ENCODE measurements at regions not wholly inside any gene's neighbourhood (a gene's known extent, or its start where the extent isn't known, plus 50 kb on each side); places are given as distances from the start of the nearest gene placed in this dataset.
A peak's percentile ranks its signal among the peaks of the same experiment; 100 is the strongest.

DNA sequence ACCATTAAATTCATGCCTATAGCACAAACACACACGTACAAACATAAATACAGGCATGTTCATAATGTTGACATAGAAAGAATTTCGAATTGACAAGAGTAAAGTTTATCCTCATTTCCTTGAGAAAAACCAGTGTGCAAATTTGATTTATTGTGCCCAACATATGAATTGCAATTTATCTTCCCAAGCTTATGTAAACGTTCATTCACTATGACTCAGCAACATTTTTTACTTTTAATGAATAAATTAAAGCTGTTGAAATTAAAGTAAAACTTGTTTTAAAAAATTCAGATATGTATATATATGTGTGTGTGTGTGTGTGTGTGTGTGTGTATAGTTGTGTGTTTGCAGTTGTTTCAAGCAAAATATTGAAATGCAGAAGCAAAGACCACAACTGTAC, 1067.9 kb downstream of the BRINP3 start:
- DNase-seq (ENCODE audit: low read depth): no peak
- TF ChIP-seq, protein P1, sequence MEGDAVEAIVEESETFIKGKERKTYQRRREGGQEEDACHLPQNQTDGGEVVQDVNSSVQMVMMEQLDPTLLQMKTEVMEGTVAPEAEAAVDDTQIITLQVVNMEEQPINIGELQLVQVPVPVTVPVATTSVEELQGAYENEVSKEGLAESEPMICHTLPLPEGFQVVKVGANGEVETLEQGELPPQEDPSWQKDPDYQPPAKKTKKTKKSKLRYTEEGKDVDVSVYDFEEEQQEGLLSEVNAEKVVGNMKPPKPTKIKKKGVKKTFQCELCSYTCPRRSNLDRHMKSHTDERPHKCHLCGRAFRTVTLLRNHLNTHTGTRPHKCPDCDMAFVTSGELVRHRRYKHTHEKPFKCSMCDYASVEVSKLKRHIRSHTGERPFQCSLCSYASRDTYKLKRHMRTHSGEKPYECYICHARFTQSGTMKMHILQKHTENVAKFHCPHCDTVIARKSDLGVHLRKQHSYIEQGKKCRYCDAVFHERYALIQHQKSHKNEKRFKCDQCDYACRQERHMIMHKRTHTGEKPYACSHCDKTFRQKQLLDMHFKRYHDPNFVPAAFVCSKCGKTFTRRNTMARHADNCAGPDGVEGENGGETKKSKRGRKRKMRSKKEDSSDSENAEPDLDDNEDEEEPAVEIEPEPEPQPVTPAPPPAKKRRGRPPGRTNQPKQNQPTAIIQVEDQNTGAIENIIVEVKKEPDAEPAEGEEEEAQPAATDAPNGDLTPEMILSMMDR (conservative IDR thresholded peaks at IDR 0.05; ENCODE audit: low read depth, low read length): no peak
- H3K4me3 ChIP-seq (ENCODE audit: low read depth, low read length): no peak overlapping the region

DNA sequence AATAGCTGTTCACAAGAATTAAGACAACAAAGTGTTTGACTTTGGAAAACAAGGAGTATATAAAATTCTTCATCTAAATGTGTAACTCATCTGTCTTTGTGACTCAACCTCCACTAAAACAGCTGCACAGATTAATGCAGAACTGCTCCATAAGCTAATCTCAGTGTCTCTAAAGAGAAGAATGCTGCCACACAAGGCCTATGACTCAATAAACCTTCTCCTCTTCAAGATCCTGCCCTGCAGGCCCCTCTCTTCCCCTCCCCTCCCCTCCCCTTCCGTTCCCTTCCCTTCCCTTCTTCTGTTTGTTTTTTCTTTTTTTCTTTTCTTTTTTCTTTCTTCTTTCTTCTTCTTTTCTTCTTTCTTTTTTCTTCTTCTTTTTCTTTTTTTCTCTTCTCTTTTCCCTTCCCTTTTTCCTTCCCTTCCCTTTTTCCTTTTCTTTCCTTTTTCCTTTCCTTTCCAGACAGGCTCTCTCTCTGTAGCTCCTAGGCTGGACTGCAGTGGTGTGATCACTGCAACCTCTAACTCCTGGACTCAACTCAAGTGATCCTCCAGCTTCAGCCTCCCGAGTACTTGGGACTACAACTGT, 1052.8 kb downstream of the BRINP3 start:
- peak; percentile 7 for DNase-seq (ENCODE audit: low read depth)
- H3K4me3 ChIP-seq (ENCODE audit: low read depth, low read length): no peak overlapping the region
- TF ChIP-seq, protein P1 (conservative IDR thresholded peaks at IDR 0.05; ENCODE audit: low read depth, low read length): no peak

DNA sequence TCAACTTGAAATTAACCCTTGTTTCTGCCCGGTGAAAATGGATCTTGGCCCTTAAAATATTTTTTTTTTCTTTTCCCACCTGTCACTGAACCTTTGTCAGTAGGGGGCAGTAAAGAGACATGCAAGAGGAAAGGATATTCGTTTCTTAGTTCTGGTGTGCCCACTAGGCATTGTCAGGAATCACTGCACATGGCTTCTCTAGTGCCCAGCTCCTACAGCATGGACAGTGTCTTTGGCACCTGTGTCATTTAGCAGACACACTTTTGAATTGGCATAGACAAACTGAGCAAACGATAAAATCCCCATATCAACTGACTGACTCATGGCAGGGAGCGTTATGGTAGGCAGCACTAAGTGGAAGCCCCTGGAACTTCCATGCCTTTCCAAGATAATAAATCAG, 1048.1 kb downstream of the BRINP3 start:
- TF ChIP-seq, protein P1 (conservative IDR thresholded peaks at IDR 0.05; ENCODE audit: low read depth, low read length): peak; percentile 74
- peak; percentile 72 for DNase-seq (ENCODE audit: low read depth)
- H3K4me3 ChIP-seq (ENCODE audit: low read depth, low read length): no peak overlapping the region

DNA sequence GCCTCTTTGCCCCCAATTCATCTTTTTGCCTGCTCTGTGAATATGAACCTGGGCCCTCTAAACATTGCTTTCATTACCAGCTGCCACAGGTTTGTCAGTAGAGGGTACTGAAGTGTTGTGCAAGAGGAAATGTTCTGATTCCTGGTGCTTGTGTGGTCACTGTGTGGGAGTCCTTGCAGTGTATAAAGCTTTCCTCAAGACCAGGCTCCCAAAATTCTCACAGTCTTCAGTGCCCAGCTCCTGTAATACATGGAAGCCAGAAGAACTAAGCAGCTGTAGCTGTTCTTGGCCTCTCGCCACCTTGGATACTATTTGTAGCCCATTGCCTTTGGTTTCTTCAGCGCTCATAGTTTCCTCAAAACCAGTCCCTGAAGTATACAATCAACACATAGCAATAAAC, 1046.2 kb downstream of the BRINP3 start:
- peak; percentile 46 for DNase-seq (ENCODE audit: low read depth)
- H3K4me3 ChIP-seq (ENCODE audit: low read depth, low read length): no peak overlapping the region
- TF ChIP-seq, protein P1 (conservative IDR thresholded peaks at IDR 0.05; ENCODE audit: low read depth, low read length): no peak

GRCh38 chr1:189432753-189433152, 1044.9 kb downstream of the BRINP3 start:
- DNase-seq (ENCODE audit: low read depth): peak; percentile 8
- no peak overlapping the region for H3K4me3 ChIP-seq (ENCODE audit: low read depth, low read length)
- TF ChIP-seq, protein P1 (conservative IDR thresholded peaks at IDR 0.05; ENCODE audit: low read depth, low read length): no peak

GRCh38 chr1:189434461-189434860, 1043.2 kb downstream of the BRINP3 start:
- TF ChIP-seq, protein P1 (conservative IDR thresholded peaks at IDR 0.05; ENCODE audit: low read depth, low read length): no peak
- no peak overlapping the region for H3K4me3 ChIP-seq (ENCODE audit: low read depth, low read length)
- no peak for DNase-seq (ENCODE audit: low read depth)

DNA sequence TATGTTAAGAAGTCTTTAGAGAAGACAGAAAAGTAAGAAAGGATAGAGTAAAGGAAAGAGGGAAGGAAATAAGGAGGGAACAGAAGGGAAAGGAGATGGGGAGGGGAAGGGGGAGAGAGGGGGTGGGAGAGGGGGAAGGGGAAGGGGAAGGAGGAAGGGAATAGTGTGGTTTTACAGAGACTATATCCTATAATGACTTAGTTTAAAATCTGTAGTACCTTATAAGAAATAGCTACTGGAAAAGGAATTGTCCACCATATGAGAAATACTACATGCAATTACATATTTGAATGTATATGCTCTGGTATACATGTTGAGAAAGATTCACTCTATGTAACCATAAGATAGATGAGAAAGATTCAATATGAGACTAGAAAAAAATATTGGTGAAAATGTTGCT, 1042.3 kb downstream of the BRINP3 start:
- no peak for DNase-seq (ENCODE audit: low read depth)
- TF ChIP-seq, protein P1 (conservative IDR thresholded peaks at IDR 0.05; ENCODE audit: low read depth, low read length): no peak
- H3K4me3 ChIP-seq (ENCODE audit: low read depth, low read length): no peak overlapping the region

All from choroid plexus epithelial cell (primary cell).